Stimulated activated CD8-positive, alpha-beta memory T cell treated with anti-CD3 and anti-CD28 coated beads, Interleukin-7, amount 100 ng/mL, for 1 hour (primary cell): ENCODE measurements at regions not wholly inside any gene's neighbourhood (a gene's known extent, or its start where the extent isn't known, plus 50 kb on each side); places are given as distances from the start of the nearest gene placed in this dataset.
A peak's percentile ranks its signal among the peaks of the same experiment; 100 is the strongest.

Experiments used
- DNase-seq, 2 donors: peaks; one replicate each; pipeline ENCODE4 v3.0.0-alpha.2; 2020; ENCODE audit warnings: low read depth in 2 of 2

DNA sequence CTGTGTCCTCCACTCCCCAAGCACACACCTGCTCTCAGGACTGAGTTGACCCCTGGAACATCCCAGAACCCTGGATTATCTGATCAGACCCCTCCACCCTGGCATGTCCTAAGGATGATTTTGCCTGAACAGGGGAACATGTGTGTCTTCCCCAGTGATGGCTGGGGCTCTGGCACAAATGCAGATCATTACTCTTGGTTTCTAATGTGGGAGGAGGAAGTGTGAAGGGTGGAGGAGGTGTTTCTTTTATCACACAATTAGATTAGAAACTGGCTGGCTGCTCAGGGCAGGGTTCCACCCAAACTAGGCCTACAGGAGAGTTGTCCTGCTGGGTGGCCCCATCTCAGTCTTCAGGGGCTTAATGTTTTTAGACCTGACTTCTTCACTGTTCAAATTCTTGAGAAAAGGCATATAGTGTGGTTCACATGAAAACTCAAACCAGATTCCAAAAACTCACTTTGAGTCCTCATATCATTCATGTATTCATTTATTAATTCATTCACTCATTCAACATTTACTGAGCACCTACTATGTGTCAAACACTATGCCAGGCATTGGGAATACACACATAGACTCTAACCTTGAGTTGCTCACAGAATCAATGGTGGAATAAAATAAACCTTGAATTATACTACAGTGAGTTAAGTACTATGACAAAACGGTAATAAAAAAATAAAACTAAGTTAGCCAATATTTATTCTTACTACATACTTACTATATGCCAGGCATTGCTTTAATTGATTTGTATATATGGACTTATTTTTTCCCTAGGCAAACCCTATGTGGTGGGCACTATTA is 221.8 kb upstream of the JUN start:
- no peak for DNase-seq

DNA sequence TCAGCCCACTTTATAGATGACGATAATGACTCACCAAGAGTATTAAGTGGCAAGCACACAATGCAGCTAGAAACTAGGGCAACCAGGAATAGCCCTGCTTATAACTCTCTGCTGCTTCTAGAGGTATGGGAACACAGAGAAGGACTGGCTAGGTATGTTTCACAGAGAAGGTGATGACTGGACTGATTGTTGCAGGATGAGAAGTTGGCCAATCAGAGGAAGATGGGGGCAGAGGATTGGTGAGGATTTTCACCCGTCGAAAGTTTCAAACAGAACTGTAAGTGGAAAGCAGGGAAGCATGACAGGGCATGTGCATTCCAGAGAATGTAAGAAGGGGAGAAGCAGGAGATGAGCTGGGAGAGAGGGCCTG is 222.4 kb upstream of the JUN start:
- no peak for DNase-seq

DNA sequence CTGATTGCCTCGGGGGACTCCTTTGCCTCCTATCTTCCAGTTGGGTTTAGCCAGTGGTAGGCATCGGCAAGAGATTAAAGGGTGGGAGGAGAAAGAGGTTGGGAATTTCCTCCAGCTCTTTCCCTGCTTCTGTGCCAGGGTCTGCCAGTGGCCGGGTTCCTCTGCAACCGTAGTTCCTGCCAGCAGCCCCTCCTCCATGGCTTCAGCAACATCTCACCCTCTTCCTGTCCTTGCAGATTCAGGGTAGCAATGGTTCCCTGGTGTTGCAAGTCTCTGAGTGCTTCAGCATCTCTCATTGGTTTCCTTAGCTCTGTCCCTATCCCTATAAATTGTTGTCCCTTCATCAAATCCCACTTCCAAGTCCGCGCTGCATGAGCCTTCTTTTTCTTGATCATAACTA is 223.1 kb upstream of the JUN start:
- DNase-seq = no peak

DNA sequence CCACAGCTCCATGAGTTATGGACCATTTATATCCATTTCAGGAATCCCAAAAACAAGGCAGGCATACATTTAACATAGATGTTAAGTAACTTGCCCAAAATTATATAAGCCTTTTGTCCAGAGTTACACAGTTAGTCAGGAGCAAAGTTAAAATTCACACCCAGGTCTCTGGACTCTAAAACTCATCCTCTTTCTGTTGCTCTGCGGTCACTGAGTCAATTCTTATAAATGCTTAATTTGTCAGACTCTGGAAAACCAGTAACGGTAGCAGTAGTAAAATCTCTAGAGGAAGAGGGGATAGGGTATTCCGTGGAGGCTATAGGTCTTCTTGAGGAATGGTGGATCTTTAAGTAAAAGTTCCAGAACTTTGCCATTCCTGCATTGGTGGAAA is 223.6 kb upstream of the JUN start:
- DNase-seq = no peak

DNA sequence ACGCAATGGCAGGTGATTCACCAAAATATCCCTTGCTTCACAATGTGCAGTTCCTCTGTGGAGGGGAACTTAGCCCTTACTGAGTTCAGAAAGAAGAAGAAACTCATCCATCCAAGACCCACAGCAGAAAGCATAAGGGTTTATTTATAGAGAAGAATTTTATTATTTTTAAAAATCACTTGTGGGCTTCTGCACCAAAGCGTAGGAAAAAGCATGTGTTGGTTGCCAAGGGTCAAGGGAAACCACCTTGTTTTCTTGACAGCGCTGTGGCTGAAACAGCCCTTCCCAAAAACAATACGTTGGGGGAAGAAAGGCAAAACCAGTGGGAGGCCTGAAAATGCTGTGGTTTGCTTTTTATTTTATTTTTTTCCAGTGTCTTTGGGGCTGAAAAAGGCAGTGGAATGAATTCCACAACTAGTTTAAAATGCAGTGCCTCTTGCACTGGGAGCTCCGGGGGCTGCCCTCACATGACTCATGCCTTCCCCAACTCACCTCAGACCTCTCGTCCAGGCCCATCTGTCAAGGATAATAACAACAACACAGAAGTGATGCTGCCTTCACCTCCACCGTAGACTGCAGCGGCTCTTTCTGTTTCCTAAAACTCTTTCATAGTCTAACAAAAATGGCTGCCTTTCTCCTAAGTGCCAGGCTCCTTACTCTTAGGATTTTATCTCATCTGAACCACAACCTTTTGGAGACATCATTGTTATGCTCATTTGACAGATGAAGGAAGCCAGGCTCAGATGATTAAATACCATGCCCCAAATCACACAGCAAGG is 224.2 kb upstream of the JUN start:
- DNase-seq = no peak

DNA sequence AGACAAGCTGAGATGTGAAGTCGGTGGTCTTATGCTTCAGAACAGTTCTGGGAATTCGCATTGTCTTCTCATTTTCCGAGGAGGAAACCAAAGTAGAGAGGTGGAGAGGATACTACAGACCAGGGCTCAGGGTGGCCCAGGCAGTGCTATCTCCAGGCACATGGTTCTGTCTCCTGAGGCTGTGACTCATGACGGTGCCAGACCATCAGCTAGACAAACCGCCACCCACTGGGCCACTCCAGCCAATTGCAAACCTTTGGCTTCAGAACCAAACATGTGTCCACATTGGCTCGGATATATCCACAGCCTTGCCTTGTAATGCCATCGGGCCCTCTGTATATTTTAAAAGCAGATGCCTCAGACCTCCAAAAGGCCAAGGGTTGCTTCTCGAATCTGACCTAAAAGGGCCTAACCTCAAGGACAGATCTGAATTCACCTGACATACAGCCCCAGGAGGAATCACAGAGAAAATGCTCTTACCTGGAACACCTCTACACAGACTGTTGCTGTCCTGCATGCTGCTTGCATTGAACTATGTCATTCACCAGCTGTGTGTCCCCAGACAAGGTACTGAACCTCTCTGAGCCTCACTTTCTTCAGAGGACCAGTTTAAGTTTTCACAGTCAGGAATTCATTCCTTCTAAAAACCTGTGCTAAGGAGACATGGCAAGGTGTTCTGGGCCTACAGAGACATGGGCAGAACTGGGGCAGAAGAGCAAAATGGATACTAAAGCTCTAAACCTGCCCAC is 224.9 kb upstream of the JUN start:
- no peak for DNase-seq

DNA sequence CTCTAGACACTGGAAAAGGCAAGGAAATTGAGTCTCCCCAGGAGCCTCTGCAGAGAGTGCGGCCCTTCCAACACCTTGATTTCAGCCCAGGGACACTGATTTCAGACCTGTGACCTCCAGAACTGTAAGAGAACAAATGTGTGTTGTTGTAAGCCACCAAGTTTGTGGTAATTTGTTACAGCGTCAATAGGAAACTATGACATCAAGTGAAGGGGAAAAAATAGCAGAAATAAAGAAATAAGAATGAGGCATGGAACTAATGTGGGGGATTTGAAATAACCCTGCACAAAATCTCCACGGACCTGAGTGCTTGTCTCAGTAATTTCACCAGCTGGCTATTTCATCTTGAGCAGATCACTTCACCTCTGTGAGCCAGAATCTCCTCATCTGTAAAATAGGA is 227.8 kb upstream of the JUN start:
- DNase-seq = no peak

DNA sequence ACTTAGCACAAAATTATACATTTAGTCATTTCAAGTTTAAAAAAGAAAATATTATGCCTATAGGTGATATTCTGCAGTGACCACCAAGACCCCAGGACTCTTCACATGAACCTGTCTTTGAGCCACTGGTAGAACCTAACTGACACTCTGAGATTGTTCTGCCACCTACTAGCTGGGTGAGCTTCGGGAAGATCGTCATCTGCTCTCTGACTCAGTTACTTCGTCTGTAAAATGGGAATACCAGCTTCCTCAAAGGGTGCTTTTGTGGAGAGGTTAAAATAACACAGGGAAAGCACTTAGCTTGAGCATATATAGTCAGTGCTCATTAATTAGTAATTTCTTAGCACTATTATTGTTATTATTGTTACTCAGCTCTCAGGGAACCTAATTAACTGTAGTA is 228.5 kb upstream of the JUN start:
- no peak for DNase-seq

DNA sequence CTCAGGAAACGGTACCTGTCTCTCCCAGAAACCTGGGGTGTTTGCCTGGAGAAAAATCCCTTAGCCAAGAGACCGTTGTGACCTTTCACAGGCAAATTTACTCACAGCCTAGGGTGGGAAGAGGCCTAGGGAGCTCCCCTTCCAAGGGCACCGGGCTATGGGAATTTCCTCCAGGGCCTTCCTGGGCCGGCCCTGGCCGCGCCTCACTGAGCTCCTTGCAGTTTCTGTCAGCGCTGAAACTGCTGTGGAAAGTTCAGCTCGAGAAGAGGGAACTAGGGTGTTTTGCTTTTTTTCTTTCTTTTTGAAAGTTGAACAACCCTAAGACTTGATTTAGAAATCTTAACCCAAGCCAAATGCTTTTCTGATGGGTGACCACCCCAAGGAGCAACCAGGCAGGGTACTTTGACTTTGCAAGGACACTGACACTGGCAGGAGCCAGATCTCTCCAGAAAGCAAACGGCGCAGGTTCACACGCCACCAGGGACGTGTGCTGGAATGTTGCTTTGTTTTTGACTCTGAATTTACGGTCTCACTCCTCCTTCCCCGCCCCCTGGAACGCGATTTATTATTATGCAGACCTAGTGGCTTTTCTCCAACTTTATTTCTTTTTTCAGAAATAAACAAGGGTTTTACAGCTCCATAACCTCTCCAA is 229.6 kb upstream of the JUN start:
- no peak for DNase-seq

DNA sequence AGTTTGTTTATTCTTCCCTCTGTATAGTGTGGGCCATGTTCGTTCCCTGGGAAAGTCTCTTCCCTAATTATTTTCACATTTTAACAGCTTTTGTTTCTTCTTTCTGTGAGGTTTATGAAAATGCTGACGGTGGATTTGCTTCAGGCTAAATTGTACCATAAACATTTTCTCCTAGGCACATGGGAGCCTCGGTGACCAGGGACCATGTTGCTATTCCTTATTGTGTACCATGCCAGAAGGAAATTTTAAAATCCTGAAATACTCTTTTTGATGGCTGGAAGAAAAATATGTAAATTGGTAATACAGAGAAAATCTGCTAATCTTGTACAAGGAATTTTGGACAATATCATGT is 230.1 kb upstream of the JUN start:
- no peak for DNase-seq

DNA sequence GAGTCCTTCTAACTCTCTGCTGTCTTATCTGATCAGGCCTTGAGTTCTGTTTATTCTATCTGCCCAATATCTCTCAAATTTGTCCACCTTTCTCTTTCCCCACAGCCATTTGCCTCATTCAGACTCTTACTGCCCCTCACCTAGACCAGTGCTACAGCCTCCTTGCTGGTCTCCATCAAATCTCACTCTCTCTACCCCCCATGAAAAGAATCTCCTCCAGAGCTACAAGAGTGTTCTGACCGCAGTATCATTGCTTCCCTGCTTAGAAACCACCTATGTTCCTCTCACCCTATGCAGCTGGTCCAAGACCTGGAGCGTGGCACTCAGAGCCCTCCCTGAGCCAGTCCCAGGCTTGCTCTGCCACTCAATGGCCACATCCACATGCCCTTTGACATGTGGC is 231.0 kb upstream of the JUN start:
- no peak for DNase-seq

DNA sequence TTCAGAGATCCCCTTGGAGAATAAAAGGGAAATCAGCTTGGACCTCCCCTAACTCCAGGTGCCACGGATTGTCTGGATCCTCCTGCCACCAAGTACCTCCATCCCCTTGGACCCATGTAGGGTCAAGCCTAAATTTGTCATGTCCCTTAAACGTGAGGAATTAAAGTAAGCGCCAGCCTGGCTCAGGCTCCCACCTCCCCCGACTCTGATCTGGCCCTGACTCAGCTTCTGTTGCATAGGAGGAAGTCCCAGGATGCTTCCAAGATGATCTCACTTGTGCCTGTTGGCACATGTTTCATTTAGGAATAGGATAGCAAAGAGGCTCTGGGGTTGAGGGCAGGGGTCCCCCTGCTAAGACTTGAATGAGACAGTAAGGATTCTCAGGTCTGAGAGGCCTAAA is 231.9 kb upstream of the JUN start:
- DNase-seq = no peak

DNA sequence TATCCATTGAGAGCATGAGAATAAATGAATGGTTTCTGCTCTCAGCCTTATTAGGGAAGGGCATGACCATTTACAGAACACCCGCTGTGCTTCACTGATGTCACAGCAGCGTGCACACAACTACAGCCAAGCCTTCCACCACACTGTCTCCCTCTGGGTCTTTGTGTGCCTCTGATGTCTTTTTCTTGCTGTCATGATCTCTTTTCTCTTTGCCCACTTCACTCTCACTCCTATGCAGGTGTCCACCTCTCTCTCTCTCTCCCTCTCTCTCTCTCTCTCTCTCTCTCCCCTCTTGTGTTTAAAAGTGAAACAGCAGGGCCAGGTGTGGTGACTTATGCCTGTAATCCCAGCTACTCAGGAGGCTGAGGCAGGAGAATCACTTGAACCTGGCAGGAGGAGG is 232.5 kb upstream of the JUN start:
- no peak for DNase-seq

DNA sequence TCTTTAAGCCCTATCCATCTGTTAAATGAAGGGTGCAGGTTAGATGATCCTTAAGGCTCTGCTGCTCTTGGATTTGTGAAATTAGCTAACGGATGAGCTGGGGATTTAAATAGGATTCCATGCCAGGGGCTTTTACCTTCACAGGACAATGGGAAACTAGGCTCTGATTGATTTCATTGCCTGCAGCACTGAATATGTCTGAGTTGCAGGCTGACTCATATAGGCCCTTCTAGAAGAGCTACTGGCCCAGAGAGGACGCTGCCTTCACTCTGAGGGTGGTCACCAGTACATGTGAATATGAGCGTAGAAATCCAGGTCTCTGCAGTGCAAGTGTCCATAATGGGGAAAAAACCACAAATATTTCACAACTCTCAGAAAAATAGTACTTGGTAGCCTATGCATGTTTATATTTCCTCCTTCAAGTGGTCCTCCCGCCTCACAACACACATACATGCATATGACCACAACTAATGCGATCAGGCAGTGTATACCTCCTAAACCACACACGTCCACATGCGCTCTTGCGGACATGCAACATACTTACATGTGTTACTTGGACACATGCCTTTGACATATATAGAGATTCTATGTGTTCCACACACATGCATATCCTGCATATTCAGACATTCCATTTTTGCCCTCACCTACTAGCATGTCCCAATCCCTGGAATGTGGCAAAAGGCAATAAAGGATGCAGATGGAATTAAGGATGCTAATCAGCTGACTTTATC is 233.8 kb upstream of the JUN start:
- DNase-seq = no peak

DNA sequence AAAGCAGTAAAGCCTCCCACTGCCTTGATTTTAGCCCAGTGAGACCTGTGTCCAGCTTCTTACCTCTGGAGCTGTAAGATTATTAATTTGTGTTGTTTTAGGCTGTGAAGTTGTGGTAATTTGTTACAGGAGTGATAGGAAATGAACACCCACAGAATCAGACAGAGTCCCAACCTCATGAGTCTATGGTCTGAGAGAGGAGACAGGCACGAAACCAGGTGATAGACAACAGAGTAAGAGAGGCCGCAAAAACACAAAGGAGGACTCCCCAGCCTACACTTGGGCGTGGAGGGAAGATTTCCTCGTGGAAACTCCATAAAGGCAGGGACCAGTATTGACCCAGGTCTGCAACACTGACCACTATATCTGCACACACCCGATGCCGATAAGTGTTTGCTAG is 234.6 kb upstream of the JUN start:
- no peak for DNase-seq

DNA sequence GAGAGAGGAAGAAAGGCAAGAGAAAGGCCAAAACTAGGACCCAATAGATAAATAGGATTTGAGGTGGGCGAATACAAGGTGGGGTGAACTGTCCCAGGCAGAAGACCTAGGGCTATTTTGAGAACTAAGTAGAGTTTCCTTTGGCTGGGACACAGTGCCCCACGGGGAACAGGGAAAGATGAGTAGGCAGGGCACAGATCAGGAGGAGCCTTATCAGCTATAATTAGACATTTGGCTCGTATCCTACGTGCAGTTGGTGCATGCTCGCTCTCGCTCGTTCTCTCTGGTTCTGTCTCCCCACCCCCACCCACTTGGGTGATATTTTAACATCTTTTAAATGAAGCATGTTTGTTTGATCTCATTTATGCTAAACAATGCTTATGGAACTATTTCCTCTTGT is 235.0 kb upstream of the JUN start:
- no peak for DNase-seq

DNA sequence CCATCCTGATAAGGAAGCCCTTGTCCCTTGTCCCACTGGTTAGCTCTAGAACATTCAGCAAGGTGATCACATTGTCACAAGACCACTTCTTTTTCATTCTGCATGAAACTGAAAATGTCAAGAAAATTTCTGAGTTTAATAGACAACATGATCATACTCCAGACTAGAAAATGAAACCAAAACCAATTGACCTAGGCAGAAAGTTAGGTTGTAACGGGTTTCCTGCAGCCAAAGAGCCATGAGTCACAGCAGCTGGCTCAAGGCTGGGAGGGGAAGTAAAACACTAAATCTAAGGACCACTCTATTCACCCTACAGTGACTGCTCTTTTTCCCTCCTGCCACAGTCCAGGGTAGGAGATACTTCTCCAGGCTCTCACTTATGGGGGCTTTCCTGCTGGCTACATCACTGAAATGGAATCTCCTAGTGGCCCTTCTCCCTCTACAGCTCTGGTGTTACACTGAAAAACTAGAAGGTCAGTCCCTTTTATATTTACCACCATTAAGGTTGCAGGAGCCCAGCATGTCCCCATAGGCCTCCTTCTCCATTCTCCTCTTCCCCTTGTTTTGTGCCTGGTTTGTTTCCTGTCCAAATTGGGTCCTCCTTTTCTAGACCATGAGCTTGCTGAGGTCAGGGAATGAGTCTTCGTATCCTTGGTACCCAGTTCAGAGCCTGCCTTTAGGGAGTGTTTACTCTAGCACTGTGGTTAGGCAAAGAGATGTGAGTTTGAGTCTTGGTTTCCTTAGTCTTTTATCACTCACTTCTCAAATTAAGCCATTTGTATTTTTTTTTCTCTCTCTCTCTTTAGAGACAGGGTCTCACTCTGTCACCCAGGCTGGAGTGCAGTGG is 236.5 kb upstream of the JUN start:
- DNase-seq = peak; percentile 13 to 20

DNA sequence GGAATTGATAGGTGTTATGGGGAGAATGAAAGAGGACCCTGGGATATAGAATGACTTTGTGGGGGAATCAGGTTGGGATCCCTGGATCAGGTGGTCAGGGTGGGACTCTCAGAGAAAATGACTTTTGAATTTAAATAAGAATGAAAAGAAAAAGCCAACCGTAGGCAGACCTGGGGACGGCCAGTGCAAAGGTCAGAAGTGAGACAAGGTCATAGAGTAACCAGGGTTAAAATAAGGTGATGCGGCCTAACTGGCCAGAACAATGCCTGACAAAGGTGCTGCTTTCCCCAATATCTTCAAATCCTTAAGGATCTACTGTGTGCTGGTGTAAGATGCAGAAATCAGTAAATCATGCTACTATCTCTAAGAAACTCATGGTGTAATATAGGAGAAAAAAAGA is 238.4 kb upstream of the JUN start:
- DNase-seq = no peak

DNA sequence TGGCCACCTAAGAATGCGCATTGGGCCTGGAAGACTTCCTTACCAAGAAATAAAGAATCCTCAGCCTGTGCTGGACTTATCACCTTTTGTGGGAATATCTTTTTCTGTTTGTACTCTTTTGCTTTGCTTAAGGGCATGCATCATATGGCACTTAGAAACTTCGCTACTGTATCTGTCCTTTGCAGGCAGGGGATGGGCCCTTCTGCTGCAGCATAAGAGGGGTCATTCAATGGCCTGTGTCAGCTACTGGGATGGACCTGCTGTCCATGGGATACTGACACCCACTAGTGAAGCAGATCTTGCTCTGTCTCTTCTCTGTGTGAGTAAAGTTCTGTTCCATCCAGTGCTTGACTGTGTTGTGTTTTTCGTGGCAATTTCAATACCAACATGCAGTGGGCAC is 239.0 kb upstream of the JUN start:
- no peak for DNase-seq

DNA sequence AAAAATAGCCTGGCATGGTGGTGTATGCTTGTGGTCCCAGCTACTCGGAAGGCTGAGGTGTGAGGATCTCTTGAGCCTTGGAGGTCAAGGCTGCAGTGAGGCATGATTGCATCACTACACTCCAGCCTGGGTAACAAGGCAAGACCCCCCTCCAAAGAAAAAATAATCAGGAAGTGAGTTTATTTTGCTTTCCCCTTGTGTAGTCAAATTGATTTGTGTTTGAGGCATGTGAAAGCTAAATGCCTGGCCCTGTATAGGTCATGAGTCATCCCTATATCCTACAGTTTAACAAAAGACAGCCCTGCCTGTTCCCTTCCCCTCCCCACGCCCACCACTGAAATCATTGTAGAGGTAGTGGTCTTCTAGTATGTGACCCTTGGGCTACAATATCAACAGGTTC is 241.4 kb upstream of the JUN start:
- DNase-seq = no peak

DNA sequence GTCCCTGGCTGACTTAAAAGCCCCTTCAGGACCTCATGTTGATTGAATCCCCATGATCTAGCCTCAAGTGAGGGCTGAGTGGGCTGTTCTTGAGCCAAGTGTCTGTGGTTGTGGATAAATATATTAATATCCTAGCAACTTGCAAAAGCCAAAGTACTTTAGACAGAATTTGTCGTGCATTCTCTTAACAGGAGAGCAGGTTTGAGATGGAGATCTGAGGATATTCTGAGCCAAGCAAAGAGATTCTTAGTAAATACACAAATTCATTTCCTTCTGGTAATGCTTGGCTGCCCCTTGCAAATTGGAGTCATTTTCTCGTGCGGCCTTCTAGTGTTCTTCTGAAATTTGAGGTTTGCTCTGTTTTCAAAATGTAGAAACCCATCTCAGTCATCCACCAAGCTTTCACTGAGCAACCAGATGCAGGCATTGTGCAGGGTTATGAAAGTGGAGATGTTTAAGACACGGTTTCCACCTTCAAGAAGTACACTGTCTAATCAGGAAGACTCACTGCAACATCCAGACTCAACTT is 242.1 kb upstream of the JUN start:
- DNase-seq = no peak
